GM21526 (cell line): ENCODE measurements at regions not wholly inside any gene's neighbourhood (a gene's known extent, or its start where the extent isn't known, plus 50 kb on each side); places are given as distances from the start of the nearest gene placed in this dataset.

ENCODE experiments used
- ATAC-seq: cut with Tn5 transposase; IDR thresholded peaks from one replicate; pipeline ENCODE4 v1.9.1; 2021; ENCODE audit warnings: moderate library complexity; ENCODE audit not compliant: unreplicated experiment, low FRiP score

DNA sequence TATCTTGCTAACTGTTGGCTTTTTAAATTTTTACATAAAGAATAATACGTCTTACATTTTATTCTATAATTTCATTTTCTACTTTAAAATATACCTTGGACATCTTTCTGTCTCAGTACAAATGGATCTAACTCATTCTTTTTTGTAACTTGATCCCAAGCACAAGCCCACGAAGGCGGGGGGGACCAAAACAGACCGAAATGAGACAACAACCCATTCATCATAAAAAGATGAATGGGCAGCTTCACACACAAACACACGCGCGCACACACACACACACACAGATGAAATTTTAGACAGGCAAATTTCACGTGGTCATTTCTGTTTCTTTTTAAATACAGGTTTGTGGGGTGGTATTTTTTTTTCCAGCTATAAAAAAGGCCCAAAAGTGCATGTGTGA, 271.3 kb upstream of the TOPAZ1 start:
- no peak for ATAC-seq

DNA sequence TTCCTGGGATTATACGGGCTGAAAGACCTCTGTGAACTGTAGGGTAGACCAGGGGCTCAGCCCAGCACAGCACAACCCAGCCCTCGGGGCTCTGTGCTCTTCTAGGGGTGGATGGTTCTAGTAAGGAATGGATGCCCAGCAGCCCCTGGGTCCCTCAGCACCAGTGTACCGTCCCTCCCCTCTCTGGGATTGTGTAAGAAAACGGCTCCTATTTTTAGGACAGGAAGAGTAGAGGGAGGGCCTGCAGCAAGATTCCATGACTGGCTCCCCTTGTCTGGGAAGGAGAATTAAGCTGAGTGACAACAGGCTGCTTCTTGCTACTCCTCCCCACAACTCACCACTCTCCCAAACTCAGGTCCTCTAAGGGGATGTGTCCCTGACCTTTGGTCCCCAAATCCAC, 270.8 kb upstream of the TOPAZ1 start:
- ATAC-seq = no peak

DNA sequence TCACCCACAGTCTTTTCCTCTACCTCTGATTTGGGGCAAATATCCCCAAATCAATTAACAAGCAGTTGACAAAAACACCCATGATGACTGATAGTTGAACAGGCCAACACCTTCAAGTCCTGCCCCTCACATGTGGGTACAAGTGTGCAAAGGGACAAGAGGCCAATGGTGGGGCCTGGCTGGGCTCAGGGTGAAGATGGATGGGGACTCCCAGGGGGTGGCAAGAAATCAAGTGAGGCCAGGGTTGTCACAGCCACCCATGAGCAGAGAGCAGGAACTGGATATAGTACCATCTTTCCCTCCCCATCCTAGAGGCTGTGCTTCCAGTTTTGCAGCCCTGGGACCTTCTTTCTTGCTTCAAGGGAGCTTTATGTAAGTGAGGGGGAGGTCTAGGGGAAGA, 270.2 kb upstream of the TOPAZ1 start:
- ATAC-seq = no peak

DNA sequence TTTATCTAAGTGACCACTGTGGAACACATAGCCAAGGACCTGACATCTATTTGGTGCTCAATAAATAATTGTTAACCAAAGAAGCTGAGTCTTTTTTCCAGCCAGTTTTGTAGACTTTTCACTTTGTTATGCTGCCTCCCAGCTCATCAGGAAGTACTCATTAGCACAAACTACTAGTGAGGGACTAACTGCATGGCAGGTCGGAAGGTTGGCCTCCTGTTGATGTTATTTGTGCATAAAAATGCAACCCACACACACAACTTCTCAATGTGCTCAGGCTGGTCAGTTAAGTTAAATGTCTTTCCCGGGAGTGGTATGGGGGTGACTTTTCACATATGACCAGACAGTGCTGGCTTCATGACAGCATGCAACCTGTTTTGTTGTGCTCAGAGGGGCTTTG, 263.0 kb upstream of the TOPAZ1 start:
- ATAC-seq = no peak

DNA sequence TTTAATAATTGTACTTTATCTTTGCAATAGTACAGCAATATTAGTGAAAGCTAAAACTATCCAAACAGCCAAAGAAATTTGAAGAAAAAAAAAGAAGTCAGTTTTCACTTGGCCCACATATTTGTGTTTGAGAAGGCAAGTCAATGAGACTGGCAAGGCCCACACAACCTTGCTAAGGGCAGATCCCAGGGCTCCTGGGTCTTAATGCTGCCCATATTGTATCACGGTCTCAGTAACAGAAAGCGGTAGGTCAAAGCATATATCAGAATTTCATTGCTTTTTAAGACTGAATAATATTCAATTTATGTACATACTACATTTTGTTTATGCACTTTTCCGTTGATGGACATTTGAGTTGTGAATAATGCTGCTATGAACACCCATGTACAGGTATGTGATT, 262.0 kb upstream of the TOPAZ1 start:
- ATAC-seq = no peak

DNA sequence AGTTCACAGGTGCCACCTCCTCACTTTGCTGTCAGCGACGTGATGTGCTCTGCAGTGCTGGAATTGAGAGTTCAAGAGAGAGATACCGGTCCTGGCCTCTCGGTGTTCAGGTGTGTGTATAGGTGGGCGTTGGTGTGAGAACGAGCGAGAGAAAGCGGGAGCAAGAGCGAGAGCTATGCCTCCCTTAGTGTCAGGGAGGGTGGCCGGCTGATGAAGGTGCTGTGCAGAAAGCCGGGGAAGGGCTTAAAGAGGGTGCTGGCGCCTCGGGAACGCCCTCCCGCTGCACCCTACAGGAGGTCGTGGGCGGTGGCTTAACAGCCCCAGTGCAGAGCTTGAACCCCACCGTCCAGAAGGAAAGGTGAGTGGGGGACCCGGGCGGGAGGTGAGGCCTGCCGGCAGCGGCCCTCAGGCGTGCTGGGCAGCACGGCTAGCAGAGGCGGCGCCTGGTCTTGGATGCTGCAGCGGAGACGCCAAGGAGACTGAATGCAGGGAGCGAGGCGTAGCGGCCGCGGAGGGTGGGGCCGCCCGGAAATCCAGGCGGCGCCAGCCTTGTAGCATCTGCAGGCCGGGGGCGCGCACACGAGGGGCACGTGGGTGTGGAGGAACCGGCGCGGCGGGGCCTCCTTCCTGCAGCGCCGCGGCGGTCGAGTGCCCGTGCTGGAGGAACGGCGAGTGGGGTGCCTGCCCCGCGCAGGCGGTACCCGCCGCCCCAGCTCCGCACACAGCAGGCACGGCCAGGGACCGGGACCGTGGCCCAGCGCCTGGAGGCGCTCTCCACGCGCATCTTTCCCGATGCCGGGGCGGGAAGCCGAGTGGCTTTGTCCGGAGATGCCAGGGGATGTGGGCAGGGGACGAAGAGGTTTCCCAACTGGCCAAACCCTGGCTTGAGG, 246.8 kb upstream of the TOPAZ1 start:
- no peak for ATAC-seq

DNA sequence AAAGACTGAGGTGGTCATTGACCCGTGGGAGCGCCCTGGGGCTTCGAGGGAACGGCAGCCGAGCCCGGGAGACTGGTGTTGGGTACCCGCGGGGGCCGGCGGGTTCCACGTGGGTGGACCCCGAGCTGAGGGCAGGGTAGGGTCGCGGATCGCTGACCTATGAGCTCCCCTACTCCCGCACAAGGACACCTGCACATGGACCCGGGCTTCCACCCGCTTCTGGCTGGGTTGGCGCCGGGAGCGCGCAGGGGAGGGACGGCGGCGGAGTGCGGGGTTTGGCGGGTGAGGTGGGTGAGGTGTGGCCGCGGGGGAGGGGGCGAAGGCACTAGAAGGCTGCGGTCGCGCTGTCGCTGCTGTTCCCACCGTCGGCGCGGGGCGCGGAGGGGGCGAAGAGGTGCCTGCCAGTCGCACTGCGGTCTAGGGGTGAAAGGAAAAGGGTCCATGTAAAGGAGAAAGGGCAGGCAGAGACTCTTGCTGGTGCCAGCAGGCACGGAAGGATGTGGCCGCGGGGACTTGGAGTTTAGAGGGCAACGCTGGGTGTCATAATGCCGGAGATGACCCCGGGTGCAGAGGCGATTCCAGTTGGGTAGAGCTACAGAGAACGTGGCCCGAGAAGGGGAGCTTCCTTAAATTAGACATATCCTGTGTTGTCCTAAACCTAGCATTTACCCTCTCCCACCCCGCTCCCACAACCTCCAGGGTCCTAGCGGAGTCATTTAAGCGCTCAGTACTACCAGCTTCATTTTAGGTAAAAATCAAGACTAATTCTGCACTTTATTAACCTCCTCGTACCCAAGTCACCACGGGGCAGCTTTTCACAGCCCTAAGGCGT, 245.9 kb upstream of the TOPAZ1 start:
- no peak for ATAC-seq

DNA sequence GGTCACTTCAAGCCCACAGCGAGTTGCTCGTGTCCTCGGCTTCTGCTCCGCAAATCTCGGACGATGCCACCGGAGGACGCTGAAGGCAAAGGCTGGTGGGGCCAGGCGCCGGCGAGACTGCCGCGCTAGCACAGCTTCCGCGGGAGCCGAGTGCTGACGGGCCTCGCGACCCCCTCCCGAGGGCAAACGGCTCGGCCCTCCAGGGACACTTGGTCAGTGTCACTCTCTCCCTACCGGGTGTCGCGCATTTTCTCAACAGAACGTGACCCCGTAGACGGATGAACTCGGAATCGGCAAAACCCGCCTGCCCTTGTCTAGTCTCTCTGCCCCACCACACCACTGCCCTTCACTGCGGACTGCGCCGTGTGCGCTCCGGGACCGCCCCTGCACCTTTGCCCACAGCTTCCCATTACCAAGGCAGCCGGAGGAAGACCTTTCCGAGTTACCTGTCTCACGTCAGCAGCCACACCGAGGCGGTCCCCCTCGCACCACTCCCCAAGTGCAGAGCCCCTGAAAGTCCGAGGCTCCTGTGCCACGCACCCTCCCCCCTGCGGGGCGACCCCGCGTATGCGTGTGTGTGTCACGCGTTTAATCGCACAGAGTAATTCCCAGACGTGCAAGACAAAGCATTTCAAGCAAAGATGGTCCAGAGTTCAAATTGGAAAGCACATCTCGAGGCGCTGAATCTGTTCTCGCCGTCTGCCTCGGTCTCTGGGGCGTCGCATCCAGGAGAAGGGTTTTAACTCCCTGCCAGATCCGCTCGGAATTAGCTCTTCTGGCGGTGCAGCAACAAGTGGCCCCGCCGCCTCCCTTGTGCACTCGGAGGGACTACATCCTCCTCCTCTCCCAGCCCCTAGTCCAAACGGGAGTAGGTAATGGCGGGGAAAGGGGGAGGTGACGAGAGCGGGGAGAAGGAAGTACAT, 245.0 kb upstream of the TOPAZ1 start:
- no peak for ATAC-seq

DNA sequence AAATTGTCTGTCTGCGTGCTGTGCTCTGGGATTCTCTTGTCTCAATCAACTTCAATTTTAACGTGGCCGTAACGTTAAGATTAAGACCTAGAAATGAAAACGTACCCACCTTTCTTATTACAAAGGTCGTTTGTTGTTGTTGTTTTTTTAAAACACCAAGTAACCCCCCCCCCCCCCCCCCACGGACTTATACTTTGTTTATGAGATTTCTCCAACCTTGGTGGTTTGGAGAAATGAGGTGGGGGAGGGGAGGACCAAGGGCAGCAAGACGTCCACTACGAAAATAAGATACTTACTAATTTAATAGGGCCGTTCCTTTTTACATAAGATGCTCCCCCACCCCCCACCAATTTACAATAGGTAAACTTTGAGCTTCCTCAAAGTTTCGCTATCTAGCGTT, 244.4 kb upstream of the TOPAZ1 start:
- ATAC-seq = no peak

DNA sequence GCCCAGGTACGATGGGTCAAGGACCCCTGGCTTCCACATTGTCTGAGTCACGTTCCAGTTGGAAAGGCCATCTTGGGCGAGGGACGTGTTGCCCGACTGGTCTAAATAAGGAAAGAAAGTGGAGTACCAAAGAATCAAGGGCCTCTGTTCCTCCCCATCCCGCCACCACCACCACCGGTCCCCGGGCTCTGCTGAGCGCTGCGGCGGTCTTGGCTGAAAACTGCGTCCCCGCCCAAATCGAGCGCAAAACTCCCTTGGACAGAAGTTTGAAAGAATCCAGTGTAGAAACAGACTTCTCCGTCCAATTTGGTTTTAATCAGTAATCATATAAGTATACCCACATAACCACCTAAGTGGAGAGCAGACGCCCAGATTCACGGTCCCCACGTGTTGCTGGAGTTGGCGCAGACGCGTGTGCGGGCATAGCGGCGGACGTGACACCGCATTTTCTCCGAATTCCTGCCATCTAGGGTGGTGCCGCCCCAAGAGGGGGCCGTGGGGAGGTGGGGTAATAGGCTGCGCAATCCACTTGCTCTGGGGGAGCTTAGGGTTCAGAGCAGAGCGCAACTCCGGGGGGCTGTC, 243.8 kb upstream of the TOPAZ1 start:
- no peak for ATAC-seq

DNA sequence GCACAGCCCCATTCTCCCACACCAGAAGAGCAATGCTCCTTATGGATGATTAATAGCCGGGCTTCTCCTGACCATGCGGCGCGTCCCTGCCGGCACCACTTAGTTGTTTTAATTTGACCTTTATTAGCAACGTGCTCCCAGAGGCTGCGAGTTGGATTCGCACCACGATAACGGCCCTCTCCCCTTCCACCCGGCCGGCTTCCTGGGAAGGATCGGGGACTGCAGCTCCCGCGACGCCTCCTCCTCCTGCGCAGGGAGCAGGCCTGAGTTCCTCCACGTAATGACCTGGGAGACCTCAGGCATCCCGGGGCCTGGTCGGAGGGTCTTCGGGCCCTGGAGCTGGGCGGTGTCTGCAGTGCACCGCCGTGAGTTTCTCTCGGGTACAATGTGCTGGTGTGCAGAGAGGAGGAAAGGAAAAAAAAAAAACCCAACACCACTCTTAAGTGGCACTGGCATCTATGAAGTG, 243.3 kb upstream of the TOPAZ1 start:
- no peak for ATAC-seq

DNA sequence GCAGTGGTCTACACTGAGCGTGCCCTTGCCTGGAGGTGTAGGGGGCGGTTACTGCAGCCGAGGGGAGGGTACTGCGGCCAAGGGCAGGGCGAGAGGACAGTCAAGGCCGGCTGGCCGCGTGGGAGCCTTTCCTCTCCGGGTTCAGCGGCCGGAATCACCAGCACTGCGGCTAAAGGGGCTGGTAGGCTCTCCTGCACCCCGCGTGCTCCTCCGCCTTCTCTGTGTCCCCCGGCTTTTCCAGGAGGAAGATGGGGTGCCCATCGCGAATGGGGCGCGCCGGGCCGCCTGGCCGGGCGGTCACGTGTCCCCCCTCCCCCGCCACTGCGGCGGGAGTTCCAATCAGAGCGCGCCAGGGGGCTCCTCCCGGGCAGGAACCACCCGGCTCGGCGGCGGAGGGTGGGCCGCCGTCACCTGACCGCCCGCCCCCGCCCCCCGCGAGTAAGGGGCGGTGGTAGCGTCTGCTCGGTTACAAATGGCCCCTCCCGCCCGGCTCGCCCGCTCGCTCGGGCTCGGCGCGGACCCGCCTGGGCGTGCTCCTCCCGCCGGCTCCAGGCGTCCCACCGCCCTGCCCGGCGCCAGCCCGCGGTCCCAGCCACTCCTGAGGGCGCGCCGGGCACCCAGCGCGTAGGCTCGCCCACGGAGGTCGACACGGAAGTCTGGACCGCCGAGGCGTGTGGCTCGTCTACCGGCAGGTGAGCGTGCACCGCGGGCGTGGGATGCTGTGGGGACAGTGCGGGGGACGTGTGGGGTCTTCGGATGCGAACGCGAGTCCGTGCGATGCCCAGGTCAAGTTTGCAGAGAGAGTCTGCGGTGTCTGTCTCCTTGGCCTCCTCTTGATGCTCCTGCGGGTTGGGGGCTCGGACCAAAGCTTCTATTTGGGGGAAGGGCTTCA, 242.6 kb upstream of the TOPAZ1 start:
- ATAC-seq = no peak

DNA sequence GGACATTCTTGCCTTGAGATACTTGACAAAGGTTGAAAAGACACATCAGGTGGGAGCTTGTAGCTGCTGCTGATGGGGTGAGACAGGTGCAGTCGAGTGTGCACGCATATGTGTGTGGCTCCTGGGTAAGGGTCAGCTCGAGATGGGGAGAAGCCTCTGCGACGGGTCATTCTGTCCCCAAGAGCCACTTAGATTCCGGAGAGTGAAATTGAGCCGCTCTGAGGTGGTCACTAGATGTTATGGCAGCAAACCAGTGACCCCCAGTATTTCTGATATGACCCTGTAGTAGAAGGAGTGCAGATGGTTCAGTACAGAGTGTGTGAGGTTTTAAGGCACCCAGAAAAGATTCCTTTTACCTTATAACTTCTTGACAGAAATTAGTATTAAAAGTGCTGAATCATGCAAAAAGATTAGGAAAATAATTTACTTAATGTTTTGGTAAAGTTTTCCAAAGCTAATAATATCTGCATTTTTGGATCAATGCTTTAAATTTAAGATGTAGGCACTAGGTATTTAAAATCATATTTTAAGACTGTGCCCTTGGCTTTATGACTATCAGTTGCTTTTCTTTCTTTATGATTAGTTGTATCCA, 241.9 kb upstream of the TOPAZ1 start:
- no peak for ATAC-seq

DNA sequence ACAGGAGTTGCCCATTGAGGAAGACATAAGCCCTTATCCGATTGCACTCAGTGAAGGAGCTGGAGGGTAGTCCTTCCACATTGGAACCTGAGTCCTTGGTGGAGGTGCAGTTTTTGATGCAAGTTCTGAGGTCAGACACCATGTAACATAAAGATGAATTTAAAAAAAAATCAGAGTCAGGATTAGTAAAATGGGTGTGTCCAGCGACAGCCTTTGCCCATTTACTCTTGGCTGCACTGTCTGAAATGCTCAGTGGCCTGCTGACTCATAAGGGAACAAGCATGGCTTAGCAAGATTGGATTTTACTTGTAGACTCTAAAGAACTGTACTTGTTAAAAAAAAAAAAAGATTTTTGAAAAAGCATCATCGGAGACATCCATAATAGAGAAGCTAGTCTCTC, 241.1 kb upstream of the TOPAZ1 start:
- no peak for ATAC-seq

DNA sequence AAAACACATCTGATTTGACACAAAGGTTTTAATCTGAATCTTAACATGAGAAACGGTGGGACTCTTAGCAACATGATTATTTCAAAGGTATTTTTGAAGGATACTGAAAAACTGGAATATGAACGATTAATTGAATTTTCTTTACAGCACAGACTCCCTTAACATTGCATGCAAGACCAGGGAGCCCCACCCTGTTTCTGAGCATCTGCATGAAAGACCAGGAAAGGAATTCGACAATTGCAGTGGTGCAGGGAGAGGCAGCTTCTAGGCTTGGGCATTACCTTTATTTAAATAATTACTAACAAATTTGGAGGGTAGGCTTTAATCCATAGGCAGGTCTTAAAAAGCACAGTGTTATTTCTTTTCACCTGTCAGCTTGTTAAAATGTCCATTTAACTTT, 240.6 kb upstream of the TOPAZ1 start:
- ATAC-seq = no peak

DNA sequence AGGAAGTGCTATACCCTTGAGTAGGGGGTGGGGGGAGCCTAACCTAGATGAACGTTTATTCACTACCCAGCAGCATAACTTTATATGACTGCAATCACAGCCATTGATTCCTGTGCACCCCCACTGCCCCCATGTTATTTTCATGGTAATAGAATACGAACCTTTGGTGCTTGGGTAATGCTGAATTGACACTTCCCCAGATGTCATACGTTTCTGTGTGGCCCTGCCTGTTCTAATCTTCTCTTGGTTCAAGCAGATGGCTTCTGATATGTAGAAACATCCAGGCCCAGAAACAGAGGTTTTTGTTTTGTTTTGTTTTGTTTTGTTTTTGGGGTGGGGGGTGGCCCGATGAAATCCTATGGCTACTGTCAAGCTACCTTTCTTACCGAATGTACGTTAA, 237.9 kb upstream of the TOPAZ1 start:
- ATAC-seq = no peak

DNA sequence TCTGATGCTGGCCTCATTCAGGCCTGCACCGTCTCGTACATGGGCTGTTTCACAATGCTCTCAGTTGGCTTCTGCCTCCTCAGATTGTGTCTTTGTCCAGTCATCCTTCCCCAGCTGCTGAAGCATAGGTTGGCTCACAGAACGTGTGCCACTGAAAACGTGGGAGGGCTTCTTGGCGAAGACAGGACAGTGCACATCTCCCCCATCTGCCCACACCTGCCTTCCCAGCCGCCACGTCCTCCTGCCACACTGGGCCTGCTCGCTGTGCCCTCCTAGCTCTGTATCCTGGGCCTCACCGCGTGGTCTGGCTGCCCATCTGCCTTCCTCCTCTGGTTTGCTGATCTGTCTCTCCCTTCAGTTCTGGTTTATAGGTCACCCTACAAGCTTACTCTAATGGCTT, 230.0 kb upstream of the TOPAZ1 start:
- ATAC-seq = no peak

DNA sequence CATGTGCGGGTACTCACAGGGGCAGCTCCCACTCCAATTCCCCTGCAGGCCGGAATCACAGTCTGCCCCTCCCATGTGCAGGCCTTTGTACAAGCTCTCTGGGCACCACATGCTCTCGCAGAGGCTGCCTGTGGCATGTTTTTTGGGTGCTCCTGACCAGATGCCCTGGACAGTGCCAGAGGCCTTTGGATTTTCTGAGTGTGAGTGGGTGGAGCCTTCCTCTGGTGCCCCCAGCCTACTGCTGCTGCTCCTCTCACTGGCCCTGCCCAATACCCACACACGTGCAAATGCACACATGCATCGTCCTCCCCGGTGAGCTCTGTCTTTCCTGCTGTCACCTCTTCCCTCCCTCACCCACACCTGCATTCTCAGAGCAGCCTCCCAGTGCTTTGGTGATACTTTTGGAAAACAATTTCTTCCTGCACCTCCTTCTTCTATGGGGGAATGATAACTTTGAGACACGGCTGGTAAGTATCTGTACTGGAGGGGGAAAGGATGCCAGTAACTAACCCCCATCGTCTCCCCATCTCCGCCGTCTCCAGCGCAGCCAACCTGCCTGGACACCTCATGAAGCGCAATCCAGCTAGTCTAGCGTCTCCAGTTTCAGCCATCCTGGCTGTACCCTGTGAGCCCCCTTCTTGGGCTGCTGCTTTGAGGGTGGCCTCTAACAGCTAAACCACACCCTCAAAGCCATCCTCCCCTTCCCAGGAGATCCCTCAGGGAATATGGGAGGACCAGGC, 229.4 kb upstream of the TOPAZ1 start:
- no peak for ATAC-seq
